ENCODE measurements at regions not wholly inside any gene's neighbourhood (a gene's known extent, or its start where the extent isn't known, plus 50 kb on each side); places are given as distances from the start of the nearest gene placed in this dataset.

DNA sequence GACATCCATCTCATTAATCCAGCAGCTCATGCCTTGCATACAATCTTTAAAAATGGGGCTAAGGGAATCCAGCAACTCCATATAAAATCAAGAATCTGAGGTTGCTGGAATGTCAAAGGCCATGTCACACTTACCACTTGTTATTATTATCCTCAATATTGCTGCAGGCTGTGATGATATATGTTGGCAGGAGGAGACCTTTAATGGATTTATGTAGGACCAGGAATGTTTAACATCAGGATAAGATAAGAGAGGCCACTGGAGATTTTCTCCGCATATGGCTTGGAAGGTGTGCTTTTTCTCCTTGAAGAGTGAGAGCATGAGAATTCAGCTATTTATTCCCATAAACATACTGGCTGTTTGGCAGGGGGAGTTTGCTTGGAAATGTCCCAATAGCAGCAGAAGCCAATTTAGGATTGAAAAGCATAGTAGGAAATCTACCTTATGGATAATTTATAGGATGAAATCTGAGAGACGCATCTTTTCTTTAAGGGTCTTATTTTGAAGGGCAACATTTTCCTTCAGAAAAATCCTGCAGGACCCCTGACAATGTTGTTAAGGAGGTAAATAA is 481.4 kb downstream of the AGTPBP1 start:
- no peak for DNase-seq

DNA sequence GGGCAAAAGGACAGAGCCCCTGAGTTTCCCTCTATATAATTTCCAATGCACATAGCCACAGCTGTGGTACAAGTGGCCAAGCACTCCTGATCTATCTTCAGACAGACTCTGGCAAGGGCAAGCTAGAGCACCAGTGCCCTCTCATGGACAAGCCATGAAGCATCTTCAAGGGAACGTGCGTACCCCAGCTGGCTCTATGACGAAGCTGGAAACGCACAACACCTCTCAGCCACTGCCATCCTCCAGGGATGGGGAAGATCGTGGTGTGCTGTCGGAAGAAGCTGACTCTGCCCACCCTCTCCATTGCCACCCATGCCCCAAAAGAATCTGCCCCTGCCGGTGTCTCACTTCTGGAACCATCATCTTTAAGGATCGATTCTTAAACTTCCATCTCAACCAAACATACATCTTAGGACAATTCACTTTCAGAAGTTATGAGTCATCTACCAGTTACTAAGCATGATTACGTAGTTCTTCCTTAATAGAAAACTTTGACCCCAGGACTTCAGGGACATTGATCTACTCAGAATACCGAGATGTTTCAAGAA is 482.9 kb downstream of the AGTPBP1 start:
- peak; percentile 65 for DNase-seq

DNA sequence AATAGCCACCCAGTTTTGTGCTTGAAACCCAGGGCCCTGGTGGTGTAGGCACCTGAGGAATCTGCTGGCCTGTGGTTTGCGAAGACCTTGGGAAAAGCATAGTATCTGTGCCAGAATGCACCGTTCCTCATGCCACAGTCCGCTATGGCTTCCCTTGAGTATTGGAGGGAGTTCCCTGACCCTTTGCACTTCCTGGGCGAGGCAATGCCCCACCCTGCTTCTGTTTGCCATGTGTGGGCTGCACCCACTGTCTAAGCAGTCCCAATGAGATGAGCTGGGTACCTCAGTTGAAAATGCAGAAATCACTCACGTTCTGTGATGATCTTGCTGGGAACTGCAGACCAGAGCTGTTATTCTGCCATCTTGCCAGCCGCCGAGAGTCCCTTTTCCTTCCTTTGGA is 483.5 kb downstream of the AGTPBP1 start:
- DNase-seq, result no peak

DNA sequence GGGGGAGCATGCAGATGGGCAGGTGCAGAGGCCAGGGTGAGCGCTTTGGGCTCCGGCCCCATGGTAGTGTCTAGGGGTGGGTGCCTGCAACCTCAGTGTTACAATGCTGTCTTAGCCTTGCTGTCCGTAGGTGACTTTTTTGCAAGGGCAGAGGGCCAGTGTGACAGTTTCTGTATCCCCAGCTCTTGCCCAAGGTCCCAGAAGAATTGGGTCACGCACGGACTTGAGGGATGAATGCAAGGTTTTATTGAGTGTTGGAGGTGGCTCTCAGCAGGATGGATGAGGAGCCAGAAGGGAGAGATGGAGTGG is 492.5 kb downstream of the AGTPBP1 start:
- no peak for DNase-seq

GRCh38 chr9:85248514-85249312 is 493.0 kb downstream of the AGTPBP1 start:
- DNase-seq, result no peak

DNA sequence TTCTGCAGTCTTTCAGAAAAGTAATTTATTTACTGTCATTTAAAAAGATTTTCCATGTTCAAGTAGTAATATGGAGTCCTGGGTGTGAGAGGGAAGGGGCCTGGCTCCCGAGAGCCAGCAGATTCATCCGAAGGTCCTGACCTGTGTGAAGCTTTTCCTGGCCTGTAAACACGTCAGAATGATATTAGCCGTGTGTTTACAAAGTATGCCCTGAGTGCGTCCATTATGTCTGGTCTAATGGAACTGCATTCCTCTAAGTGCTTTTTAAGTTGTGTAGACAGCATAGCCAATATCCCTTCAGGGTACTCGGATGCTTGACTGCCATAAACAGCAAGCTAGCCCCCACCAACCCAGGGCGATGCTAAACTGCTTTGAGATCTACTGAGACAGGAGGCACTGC is 495.2 kb downstream of the AGTPBP1 start:
- DNase-seq, result no peak

DNA sequence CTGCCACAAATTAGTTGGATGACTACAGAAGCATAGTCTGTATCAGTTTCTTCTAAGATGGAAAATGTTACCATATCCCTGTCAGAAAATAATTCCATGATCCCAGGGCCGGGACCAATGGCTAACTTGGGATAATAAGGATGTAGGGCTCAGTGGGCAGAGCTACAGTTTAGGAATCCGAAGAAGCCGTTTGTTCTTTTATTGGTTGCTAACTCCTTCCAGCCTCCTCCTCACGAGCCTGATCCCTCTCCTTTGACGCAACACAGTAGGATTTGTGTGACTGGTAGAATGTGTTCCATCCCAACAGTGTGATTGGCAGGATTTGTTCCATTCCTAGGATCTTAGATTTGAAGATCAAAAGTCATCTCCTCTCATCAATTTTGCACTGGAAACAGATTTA is 496.9 kb downstream of the AGTPBP1 start:
- DNase-seq, result no peak

DNA sequence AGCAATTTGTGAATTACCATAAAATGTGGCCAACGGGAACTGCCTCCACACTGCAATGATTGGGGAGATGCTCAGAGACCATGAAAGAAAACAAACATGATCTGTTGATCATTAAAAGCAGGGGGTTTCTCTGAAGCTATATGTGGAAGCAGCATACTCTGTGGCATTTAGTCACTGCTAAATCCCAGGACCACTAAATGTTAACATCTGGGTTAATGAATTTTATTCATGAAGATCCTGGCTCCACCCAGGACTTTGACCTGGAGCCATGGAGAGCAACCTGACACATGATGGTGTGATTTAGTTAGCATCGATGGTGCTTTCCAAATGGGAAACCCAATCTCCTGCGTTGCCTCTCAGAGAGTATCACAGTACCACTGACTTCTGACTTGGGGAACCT is 497.8 kb downstream of the AGTPBP1 start:
- DNase-seq, result no peak

DNA sequence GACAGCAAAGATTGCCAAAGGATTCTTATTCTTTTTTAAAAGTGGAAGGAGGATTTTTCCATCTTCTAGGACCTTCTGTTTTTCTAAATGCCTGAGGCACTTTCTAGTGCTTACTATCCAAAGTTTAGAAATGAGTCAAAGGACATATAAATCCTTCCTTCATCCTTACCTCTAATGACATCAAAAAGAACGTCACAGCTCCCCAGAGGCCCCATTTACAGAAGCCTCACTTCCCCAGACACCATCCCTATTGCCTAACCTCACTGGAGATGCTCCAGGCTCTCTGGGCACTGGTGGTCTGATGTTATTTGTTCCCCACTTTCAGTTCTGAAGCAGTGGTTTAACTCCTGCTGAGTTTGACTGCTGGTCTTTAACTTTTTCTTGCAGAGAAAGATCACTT is 504.3 kb downstream of the AGTPBP1 start:
- no peak for DNase-seq

DNA sequence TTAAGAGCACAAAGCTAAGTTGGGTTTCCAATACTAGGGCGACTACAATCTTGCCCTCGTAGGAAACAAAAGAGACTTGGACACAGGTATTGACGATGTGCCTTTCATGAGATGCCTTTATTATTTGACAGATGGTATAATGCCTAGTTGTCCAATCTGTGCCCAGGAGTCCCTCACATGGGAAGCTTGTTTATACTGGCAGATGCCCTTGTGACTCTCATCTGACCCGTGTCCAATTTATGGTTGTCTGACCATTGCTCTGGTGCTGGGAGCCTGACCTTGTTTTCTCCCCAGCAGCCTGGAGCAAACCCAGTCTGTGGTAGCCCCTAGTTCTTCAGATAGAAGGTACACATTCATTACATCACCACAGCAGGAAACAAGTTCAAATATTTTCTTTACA is 511.7 kb downstream of the AGTPBP1 start:
- no peak for DNase-seq

GRCh38 chr9:85228111-85228855 is 513.5 kb downstream of the AGTPBP1 start:
- no peak for DNase-seq

DNA sequence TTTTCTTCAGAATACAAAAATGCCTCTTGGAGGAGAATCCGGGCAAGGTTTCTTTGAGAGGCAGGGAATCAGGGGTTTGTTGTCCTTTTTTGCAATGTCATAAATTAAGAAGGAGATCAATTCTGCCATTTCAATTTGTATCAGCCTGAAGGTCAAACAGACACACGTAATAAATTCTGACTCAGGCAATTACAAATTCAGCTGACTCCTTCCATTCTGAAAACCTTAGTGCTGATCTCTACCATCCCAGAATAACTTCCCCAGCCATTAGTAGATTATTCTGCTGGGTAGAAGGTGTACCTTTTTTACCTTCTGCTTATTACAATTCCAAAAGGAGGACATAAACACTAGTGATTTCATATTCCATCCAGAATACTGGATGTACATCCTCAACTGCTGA is 516.6 kb downstream of the AGTPBP1 start:
- DNase-seq, result no peak

GRCh38 chr9:85224729-85225128 is 517.0 kb downstream of the AGTPBP1 start:
- no peak for DNase-seq

DNA sequence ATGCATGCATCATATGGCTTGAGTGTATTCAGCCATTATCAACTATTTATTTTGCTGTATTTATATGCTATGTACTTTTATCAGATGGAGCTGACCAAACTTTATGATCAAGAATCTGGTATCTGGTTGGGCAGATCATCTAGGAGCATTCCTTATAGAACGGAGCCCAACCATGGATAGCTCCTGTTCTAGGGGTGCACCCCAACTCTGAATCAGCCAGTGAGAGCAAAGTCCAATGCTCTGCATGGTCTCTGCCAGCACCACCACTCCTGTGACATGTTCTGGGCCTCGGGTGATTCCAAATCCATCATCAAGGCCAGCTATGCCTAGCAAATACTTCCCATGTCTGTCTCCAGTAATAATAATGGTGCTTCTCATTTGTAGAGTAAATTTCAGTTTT is 517.5 kb downstream of the AGTPBP1 start:
- no peak for DNase-seq

DNA sequence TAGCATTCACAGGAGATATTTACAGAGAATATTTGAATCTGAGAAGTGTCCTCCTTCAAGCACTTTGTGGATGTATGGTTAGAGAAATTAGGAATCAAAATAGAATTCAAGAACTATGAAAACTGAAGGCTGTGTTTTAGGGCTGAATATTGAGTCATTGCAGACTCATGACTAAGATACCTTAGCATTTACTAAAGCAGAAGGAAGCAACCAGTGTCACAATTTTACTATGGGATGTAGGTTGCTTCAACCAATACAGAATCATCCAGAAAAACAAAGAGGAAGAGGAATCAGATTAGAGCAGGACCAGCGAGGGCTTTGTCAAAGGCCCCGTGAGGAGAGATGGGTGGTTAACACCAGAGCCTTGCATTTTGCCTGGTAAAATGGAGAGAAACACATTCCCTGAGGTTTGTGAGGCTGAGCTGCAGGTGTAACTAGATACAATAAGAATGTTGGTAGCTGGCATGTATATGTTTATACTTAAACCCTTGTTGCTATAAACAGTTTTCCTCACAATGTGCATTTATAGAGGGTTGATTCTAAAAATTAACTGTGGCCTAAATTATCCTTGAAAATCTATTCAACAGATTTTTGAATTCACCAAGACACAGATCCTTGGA is 518.1 kb downstream of the AGTPBP1 start:
- no peak for DNase-seq

DNA sequence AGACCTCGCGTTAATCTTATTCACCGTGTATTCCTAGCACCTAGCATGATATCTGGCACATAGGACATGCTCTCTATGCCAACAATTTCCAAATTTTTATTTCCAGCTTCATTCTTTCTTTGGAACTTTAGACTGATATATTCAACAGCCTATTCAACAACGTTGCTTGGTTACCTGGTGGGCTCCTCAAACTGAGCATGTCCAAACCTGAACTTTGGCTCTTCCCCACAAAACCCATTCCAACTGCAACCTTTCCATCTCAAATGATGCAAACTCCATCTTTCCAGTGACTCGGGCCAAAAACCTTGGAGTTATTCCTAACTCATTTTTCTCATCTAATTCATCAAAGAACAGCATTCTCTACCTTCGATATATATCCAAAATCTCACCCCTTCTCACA is 525.2 kb downstream of the AGTPBP1 start:
- peak; percentile 85 for DNase-seq

DNA sequence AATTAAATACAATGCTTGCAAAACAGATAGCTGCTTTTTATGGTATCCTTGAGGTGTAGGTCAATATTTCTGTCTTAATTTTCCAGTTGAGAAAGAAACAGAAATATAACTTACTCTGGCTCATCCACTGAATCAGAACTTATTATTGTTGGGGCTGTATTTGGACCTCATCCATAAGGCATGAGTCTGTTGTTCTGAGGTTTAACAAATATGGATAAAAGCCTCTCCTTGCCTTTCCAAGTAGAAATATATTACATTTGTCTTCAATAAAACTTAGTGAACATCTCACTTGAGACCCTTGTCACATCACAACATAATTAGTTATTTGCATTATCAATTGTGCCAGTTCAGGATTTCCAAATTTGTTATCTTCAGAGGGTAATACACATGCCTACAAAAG is 525.8 kb downstream of the AGTPBP1 start:
- DNase-seq, result peak; percentile 30

- no peak for DNase-seq
These were observed 526.3 kb downstream of the AGTPBP1 start for GRCh38 chr9:85215416-85215815.

GRCh38 chr9:85213650-85214607 is 527.8 kb downstream of the AGTPBP1 start:
- DNase-seq, result no peak

- no peak for DNase-seq
These were observed 528.9 kb downstream of the AGTPBP1 start for GRCh38 chr9:85212887-85213286.

GRCh38 chr9:85212209-85212608 is 529.5 kb downstream of the AGTPBP1 start:
- DNase-seq, result no peak
